Astrocyte (in vitro differentiated cells and primary cell): ENCODE measurements at regions not wholly inside any gene's neighbourhood (a gene's known extent, or its start where the extent isn't known, plus 50 kb on each side); places are given as distances from the start of the nearest gene placed in this dataset.

ENCODE experiments used
- CTCF ChIP-seq: IDR thresholded peaks from 2 replicates; pipeline ENCODE4 v1.5.1; 2011; ENCODE audit warnings: low read depth, mild to moderate bottlenecking, inconsistent platforms, low read length, moderate library complexity; ENCODE audit not compliant: insufficient read depth
- EZH2 ChIP-seq: IDR thresholded peaks from 2 replicates; pipeline ENCODE4 v1.6.1; 2012; ENCODE audit warnings: mild to moderate bottlenecking, low read length, inconsistent platforms; ENCODE audit not compliant: insufficient read depth

DNA sequence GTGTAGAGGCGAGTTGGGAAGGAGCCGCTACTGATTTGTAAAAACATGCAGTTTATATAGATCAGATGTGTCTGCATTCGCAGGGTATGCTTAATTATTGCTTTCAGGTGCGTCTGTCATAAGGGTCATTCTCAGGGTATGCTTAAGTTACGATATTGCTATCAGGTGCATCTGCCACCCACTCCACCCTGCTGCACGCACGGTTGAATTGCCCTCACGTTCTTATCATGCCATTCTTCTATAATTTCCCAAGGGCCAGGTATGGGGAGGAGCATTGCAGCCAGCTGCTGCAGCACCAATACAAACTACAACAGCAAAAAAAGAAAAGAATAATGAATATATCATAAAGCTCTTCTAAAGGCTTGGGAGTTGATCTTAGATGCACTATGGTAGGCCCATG lies 230.0 kb downstream of the KBTBD8 start:
- TF ChIP-seq CTCF (no peak), EZH2 (no peak)
